Stimulated activated CD8-positive, alpha-beta memory T cell treated with anti-CD3 and anti-CD28 coated beads, Interleukin-12 subunit alpha, Interleukin-12 subunit beta, amount 100 ng/mL, for 1 hour (primary cell): ENCODE measurements at regions not wholly inside any gene's neighbourhood (a gene's known extent, or its start where the extent isn't known, plus 50 kb on each side); places are given as distances from the start of the nearest gene placed in this dataset.
"Not testable (repeated sequence)": the region's sequence is repeated elsewhere in the genome, so short reads cannot be mapped to it uniquely, and the experiment has no call there.

ENCODE experiments used
- DNase-seq: peaks from one replicate; pipeline ENCODE4 v3.0.0-alpha.2; 2020; ENCODE audit warnings: low read depth

GRCh38 chr12:125999628-126000027 lies 934.4 kb downstream of the AACS start:
- DNase-seq, result no peak

GRCh38 chr12:126019385-126019784 lies 954.1 kb downstream of the AACS start:
- no peak for DNase-seq

- no peak for DNase-seq
Observed at GRCh38 chr12:126021675-126022074, 956.4 kb downstream of the AACS start.

DNA sequence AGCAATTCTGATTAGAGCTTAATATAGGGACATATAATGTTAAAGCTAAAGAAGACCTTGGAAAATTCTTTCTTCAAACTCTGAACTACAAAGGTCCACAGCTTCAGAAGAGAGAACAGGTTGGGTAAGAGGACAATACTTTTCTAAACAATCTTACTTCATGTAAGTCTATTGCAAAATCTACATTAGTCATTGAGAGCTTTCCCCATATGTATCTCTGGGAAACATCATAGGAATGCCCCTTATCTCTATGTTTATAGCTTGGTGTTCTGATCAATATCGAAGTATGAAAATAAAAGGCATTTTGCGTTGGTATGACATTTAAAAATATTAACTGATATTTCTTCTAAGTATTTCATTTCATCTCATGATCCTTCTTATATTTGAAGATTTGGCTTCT lies 962.6 kb downstream of the AACS start:
- no peak for DNase-seq

- DNase-seq, result no peak
Observed at GRCh38 chr12:126030573-126030972, 965.3 kb downstream of the AACS start.

DNA sequence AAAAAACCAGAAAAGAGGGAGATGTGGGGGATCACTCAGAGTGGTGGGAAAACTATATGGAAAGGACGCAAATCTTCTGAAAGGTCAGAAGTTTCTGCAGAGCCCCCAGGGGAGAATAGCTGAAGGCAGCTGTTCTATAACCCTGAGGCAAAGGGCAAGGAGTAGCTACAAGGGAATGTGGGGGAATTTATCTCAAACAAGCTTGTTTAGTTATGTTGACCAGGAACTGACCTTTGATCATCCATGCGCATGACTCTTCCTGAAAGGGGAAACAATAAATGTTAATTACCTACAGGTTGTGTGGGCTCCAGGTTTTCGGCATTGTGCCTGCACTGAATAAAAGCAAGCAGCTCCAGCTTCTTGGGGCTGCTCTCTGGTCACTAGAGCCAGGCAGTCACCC lies 968.5 kb downstream of the AACS start:
- no peak for DNase-seq

DNA sequence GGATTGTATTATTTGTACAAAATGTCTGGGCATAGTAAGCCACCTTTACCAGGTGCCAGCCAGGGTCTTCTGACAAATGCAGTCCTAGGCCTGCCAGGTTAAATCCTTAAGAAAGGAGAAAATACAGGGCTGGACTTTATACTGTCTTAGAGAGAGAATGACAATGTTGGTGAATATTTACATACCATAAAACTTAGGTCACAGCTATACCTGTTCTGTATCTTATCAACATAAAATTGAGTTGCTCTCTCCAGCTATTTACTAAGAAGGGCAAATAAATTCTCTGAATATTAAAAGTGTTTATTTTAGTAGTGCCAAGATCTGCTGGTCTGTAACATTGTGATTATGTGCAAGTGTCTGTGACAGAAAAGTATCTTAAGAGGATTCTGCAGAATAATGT lies 971.1 kb downstream of the AACS start:
- DNase-seq, result no peak

DNA sequence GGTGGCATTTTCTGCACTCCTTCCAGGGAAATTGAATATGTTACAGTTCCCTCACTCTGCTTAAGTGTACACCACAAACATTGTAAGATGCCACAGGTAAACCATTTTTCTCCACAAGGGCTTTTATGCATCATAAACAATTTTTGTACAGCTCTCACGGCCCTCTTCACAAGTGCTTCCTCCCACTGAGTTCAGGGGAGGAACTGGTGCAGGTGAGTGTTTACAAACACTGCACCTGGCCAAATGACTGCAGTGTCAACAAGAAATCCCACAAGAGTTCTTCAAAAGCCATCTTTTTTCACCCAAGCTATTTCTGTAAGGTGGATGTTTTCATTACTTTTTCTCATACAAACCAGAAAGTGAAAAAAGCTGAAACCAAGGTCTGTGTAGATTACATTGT lies 973.2 kb downstream of the AACS start:
- DNase-seq, result no peak

- no peak for DNase-seq
Observed at GRCh38 chr12:126040307-126040706, 975.1 kb downstream of the AACS start.

- no peak for DNase-seq
Observed at GRCh38 chr12:126042286-126042685, 977.1 kb downstream of the AACS start.

DNA sequence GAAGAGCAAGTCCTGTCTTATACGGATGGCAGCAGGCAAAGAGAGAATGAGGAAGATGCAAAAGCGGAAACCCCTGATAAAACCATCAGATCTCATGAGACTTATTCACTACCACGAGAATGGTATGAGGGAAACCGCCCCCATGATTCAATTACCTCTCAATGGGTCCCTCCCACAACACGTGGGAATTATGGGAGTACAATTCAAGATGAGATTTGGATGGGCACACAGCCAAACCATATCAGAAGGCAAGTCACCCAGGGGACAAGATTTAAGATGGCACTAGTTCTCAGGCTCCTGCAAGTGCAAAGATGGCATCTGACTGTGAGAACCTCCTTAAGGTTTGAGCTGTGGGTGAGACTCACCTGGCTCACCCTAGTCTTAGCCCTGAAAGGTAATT lies 984.3 kb downstream of the AACS start:
- not testable (repeated sequence) for DNase-seq

- DNase-seq, result no peak
Observed at GRCh38 chr12:126051611-126052107, 986.4 kb downstream of the AACS start.

DNA sequence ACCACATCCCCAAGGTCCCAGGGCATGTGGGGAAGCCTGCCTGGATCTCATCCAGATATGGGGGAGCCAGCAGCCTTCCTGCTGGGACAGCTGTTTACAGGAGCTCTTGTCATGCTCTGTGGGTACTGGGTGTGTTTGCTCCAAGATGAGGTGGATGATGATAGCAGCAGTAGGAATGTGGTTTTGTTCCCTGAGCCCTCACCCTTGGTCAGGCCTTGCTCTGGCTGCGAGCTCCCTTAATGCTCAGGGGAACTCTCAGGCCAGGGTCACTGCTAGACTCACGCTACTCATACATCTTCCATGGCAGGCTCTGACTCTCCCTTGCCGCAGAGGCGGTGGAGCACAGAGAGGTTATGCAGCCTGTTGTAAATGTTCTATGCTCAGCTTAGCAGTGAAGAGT lies 990.3 kb downstream of the AACS start:
- no peak for DNase-seq

DNA sequence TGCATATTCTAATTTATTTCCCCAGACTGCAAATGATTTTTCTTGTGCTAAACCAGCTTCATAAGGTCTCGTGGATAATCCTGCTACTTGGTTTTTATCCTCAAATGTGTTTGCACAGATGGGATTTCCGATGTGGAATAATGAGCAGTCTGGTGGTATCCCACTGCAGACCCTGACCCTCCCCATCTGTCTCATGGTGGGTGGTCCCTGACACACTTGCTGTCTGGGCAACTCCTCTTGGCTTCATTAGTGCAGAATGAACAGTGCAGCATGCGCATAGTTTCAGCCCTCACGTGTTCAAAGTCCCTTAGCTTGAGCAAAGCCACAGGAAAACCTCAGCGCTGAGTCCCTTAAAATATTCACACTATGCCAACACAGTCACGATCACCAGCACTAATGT lies 996.5 kb downstream of the AACS start:
- DNase-seq, result no peak

GRCh38 chr12:126064028-126064427 lies 998.8 kb downstream of the AACS start:
- no peak for DNase-seq

GRCh38 chr12:126067626-126068329 lies 1002.5 kb downstream of the AACS start:
- DNase-seq, result no peak

DNA sequence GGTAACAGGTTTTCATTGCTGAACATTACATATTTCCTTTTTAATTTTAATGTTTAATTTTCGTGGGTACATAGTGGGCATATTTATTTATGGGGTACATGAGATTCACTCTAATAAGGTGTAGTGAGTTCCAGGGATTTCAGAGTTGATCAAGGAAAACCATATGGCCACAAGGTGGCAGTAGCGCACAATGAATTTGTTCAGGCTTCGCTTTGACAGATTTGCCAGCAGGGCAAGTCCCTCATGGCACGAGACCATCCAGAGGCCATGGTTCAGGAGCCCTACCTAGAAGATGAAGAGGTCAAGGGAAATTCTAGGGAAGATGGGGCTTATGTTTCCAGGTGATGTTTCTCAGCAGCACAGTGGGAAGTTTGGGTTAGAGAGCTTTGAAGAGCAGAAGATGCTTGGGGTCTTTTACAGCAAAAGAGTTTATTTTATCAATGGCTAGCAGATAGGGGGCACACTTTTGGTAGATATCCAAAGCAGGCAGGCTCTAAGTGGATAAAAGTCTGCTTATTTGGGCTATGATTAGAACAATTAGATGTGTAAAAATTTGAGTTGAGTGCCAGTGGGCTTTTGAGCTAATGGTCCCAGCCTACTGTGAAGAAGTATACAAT lies 1004.4 kb downstream of the AACS start:
- no peak for DNase-seq

DNA sequence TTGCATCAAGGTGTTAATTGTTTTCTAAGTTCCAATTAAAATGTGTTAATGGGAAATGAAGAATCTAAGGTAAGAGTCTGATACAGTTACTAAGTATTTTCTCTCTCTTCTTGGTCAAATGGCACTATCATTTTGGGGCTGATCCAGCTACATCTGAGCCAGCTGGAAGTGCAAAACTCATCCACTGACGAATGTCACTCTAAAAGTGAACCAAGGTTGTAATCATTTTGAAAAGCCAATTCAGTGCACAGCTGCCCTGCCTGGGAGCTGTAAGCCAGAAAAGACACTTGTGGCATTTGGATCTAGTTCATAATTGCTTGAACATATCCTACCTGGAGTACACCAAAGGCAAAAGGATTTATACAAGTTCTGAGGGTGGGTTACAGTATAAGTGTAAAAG lies 1011.3 kb downstream of the AACS start:
- no peak for DNase-seq

DNA sequence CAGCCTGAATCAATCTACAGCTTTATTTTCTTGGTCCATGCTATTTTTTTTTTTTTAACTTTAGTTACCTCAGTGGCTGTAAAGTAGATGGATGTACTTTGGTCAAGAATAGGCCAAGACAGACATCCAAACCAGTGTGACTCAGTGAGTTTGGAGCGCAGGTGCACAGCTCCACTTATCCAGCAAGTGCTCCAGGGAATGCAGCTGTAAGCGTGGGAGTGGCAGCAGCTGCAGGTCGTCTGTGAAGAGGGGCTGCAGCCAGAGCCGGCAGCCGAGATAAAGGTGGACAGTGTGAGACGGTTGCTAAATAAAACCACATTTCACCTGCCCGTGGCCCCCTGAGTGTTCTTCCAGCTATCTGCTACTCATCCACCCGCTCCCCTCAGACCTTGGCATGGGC lies 1018.7 kb downstream of the AACS start:
- DNase-seq, result no peak

DNA sequence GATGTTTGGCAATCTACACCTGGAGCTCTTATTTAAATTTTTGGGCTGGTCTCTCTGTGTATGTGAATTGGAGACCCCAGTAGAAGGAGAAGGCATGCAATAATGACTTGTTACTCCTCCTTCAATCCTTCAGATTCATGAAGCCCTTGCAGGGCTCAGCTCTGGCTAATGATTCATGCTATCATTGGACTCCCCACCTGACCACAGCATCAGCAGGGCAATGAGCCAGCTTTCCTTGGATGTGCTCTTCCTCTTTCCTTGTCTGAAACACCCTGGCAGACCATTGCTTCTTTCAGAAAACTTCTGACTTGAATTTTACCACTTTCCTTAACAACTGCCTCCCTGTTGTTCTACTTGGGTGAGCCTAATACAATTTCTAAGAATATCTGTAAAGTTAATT lies 1019.2 kb downstream of the AACS start:
- DNase-seq, result no peak

GRCh38 chr12:126086242-126086641 lies 1021.0 kb downstream of the AACS start:
- no peak for DNase-seq

- no peak for DNase-seq
Observed at GRCh38 chr12:126087692-126088091, 1022.5 kb downstream of the AACS start.

GRCh38 chr12:126093908-126094307 lies 1028.7 kb downstream of the AACS start:
- no peak for DNase-seq
